Neural cell (in vitro differentiated cells): ENCODE measurements at regions not wholly inside any gene's neighbourhood (a gene's known extent, or its start where the extent isn't known, plus 50 kb on each side); places are given as distances from the start of the nearest gene placed in this dataset.

Source experiments
- H2AFZ ChIP-seq: fragments of 200-600, 300-800 bp; sonication (generic), shearing (Covaris generic); 2 replicates; pipeline ENCODE4 v1.6.0; 2014; ENCODE audit warnings: low read depth, mild to moderate bottlenecking, antibody characterized with exemption, low read length, moderate library complexity
- H3F3A ChIP-seq: fragments of 200-600 bp; shearing (Covaris generic); 2 replicates; pipeline ENCODE4 v1.6.1; 2016; ENCODE audit warnings: mild to moderate bottlenecking, moderate library complexity, mixed read lengths, antibody characterized with exemption, low read length; ENCODE audit not compliant: insufficient read depth, poor library complexity, severe bottlenecking
- H3K27ac ChIP-seq: fragments of 200-600, 300-800 bp; sonication (generic), shearing (Covaris generic); 2 replicates; pipeline ENCODE4 v1.5.1; 2014; ENCODE audit warnings: mild to moderate bottlenecking, low read length, moderate library complexity
- H3K27me3 ChIP-seq: fragments of 300-800, 200-600 bp; sonication (generic), shearing (Covaris generic); 2 replicates; pipeline ENCODE4 v1.6.0; 2014; ENCODE audit warnings: mild to moderate bottlenecking, low read depth, low read length, moderate library complexity; ENCODE audit not compliant: insufficient read depth
- H3K36me3 ChIP-seq: fragments of 300-800, 200-600 bp; sonication (generic), shearing (Covaris generic); 2 replicates; pipeline ENCODE4 v1.5.1; 2014; ENCODE audit warnings: mild to moderate bottlenecking, antibody characterized with exemption, low read length, moderate library complexity; ENCODE audit not compliant: insufficient read depth
- H3K4me2 ChIP-seq: fragments of 300-800, 200-600 bp; sonication (generic), shearing (Covaris generic); 2 replicates; pipeline ENCODE4 v1.6.0; 2014; ENCODE audit warnings: mild to moderate bottlenecking, low read length
- H3K4me3 ChIP-seq: fragments of 300-800, 200-600 bp; sonication (generic), shearing (Covaris generic); 2 replicates; pipeline ENCODE4 v1.5.1; 2014; ENCODE audit warnings: mild to moderate bottlenecking, low read length, moderate library complexity
- H3K79me2 ChIP-seq: fragments of 200-600 bp; shearing (Covaris generic); replicated peaks from 2 replicates; pipeline ENCODE4 v1.6.0; 2014; ENCODE audit warnings: mild to moderate bottlenecking, low read length, moderate library complexity; ENCODE audit not compliant: insufficient read depth
- H3K9ac ChIP-seq: fragments of 300-800, 200-600 bp; sonication (generic), shearing (Covaris generic); 2 replicates; pipeline ENCODE4 v1.6.1; 2016; ENCODE audit warnings: mild to moderate bottlenecking, low read length, mixed read lengths
- H3K9me2 ChIP-seq: fragments of 200-600 bp; shearing (Covaris generic); 2 replicates; pipeline ENCODE4 v1.6.1; 2016; ENCODE audit warnings: mild to moderate bottlenecking, low read length, mixed read lengths; ENCODE audit not compliant: insufficient read depth
- H3K9me3 ChIP-seq: fragments of 200-600, 300-800 bp; sonication (generic), shearing (Covaris generic); 2 replicates; pipeline ENCODE4 v1.6.1; 2016; ENCODE audit warnings: mild to moderate bottlenecking, mixed run types, low read length, moderate library complexity, mixed read lengths
- H4K20me1 ChIP-seq: fragments of 200-600 bp; shearing (Covaris generic); 2 replicates; pipeline ENCODE4 v1.6.1; 2016; ENCODE audit warnings: mild to moderate bottlenecking, mixed run types; ENCODE audit not compliant: insufficient read depth
- EP300 ChIP-seq: fragments of 450-650 bp; conservative IDR thresholded peaks from 2 replicates; pipeline ENCODE4 v1.6.1; 2014; ENCODE audit warnings: antibody characterized with exemption, mild to moderate bottlenecking, moderate library complexity; ENCODE audit not compliant: poor library complexity, severe bottlenecking
- EZH2 ChIP-seq: fragments of 200-600, 300-800 bp; shearing (Covaris generic), sonication (generic); IDR thresholded peaks from 2 replicates; pipeline ENCODE4 v1.6.1; 2014; ENCODE audit warnings: antibody characterized with exemption, low read length, borderline replicate concordance, mild to moderate bottlenecking; ENCODE audit not compliant: insufficient read depth, poor library complexity, severe bottlenecking
- MXI1 ChIP-seq: fragments of 450-650 bp; conservative IDR thresholded peaks from 2 replicates; pipeline ENCODE4 v1.6.1; 2014; ENCODE audit warnings: antibody characterized with exemption, mild to moderate bottlenecking; ENCODE audit not compliant: poor library complexity, severe bottlenecking
- POLR2AphosphoS5 ChIP-seq: IDR thresholded peaks from 2 replicates; pipeline ENCODE4 v1.6.1; 2012
- RAD21 ChIP-seq: fragments of 450-650 bp; conservative IDR thresholded peaks from 2 replicates; pipeline ENCODE4 v1.6.1; 2014; ENCODE audit warnings: antibody characterized with exemption, mild to moderate bottlenecking, moderate library complexity
- REST ChIP-seq: IDR thresholded peaks from 2 replicates; pipeline ENCODE4 v1.6.1; 2012; ENCODE audit warnings: borderline replicate concordance
- SMC3 ChIP-seq: fragments of 450-650 bp; conservative IDR thresholded peaks from 2 replicates; pipeline ENCODE4 v1.6.1; 2014; ENCODE audit warnings: antibody characterized with exemption, mild to moderate bottlenecking, moderate library complexity; ENCODE audit not compliant: poor library complexity
- TAF1 ChIP-seq: IDR thresholded peaks from 2 replicates; pipeline ENCODE4 v1.6.1; 2012; ENCODE audit warnings: low read depth
- TF ChIP-seq, protein P1 (sequence below): fragments of 450-650 bp; IDR thresholded peaks from 2 replicates; pipeline ENCODE4 v1.5.1; 2014; ENCODE audit warnings: antibody characterized with exemption, mild to moderate bottlenecking, moderate library complexity; ENCODE audit not compliant: poor library complexity, severe bottlenecking

DNA sequence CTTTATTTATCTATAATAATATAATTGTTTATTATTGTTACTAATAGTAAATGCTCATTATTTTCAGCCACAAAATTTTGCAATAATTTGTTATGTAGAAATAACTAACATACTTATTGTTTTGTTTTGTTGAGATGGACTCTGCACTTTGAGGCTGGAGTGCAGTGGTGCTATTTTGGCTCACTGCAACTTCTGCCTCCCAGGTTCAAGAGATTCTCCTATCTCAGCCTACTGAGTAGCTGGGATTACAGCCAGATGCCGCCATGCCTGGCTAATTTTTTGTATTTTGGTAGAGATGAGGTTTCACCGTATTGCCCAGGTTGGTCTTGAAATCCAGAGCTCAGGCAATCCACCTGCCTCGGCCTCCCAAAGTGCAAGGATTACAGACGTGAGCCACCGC lies 76.6 kb upstream of the RAP1B start:
- H3K36me3 ChIP-seq, result no peaks in the 10 kb centered on the region
- no peaks in the 10 kb centered on the region for H3F3A ChIP-seq
- no peak overlapping the region for H3K4me3 ChIP-seq
- no peak overlapping the region for H3K27ac ChIP-seq
- no peak overlapping the region for H3K4me2 ChIP-seq
- H3K9ac ChIP-seq, result no peak overlapping the region
- H4K20me1 ChIP-seq, result no peaks in the 10 kb centered on the region
- no peaks in the 10 kb centered on the region for H3K27me3 ChIP-seq
- TF ChIP-seq, protein P1, sequence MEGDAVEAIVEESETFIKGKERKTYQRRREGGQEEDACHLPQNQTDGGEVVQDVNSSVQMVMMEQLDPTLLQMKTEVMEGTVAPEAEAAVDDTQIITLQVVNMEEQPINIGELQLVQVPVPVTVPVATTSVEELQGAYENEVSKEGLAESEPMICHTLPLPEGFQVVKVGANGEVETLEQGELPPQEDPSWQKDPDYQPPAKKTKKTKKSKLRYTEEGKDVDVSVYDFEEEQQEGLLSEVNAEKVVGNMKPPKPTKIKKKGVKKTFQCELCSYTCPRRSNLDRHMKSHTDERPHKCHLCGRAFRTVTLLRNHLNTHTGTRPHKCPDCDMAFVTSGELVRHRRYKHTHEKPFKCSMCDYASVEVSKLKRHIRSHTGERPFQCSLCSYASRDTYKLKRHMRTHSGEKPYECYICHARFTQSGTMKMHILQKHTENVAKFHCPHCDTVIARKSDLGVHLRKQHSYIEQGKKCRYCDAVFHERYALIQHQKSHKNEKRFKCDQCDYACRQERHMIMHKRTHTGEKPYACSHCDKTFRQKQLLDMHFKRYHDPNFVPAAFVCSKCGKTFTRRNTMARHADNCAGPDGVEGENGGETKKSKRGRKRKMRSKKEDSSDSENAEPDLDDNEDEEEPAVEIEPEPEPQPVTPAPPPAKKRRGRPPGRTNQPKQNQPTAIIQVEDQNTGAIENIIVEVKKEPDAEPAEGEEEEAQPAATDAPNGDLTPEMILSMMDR, result no peak
- TF ChIP-seq TAF1 (no peak), EP300 (no peak), MXI1 (no peak), REST (no peak), SMC3 (no peak), POLR2AphosphoS5 (no peak), EZH2 (no peak), RAD21 (no peak)
- H3K9me2 ChIP-seq, result no peaks in the 10 kb centered on the region
- H2AFZ ChIP-seq, result no peak overlapping the region
- H3K9me3 ChIP-seq, result no peaks in the 10 kb centered on the region
- no peaks in the 10 kb centered on the region for H3K79me2 ChIP-seq

GRCh38 chr12:68536885-68537485 lies 73.7 kb upstream of the RAP1B start:
- H3F3A ChIP-seq, result no peaks in the 10 kb centered on the region
- H3K4me2 ChIP-seq, result no peak overlapping the region
- H3K4me3 ChIP-seq, result no peak overlapping the region
- no peak overlapping the region for H3K9ac ChIP-seq
- H3K27ac ChIP-seq, result no peak overlapping the region
- H4K20me1 ChIP-seq, result no peaks in the 10 kb centered on the region
- no peak for TF ChIP-seq POLR2AphosphoS5
- H3K27me3 ChIP-seq, result no peaks in the 10 kb centered on the region
- no peak overlapping the region for H2AFZ ChIP-seq
- H3K9me3 ChIP-seq, result no peaks in the 10 kb centered on the region
- no peaks in the 10 kb centered on the region for H3K36me3 ChIP-seq
- no peaks in the 10 kb centered on the region for H3K79me2 ChIP-seq
- H3K9me2 ChIP-seq, result no peaks in the 10 kb centered on the region

GRCh38 chr12:68537571-68537970 lies 73.1 kb upstream of the RAP1B start:
- no peaks in the 10 kb centered on the region for H3K36me3 ChIP-seq
- H4K20me1 ChIP-seq, result no peaks in the 10 kb centered on the region
- no peaks in the 10 kb centered on the region for H3K9me3 ChIP-seq
- no peak for TF ChIP-seq EZH2
- TF ChIP-seq RAD21, result no peak
- no peak for TF ChIP-seq REST
- no peak for TF ChIP-seq EP300
- no peak for TF ChIP-seq MXI1
- TF ChIP-seq, protein P1, result no peak
- no peak for TF ChIP-seq TAF1
- TF ChIP-seq SMC3, result no peak
- TF ChIP-seq POLR2AphosphoS5, result no peak
- no peaks in the 10 kb centered on the region for H3K79me2 ChIP-seq
- no peaks in the 10 kb centered on the region for H3K9me2 ChIP-seq
- H3K27ac ChIP-seq, result no peak overlapping the region
- no peak overlapping the region for H2AFZ ChIP-seq
- no peak overlapping the region for H3K4me3 ChIP-seq
- H3K9ac ChIP-seq, result no peak overlapping the region
- H3K4me2 ChIP-seq, result no peak overlapping the region
- H3F3A ChIP-seq, result no peaks in the 10 kb centered on the region
- H3K27me3 ChIP-seq, result no peaks in the 10 kb centered on the region
